ENCODE measurements at regions not wholly inside any gene's neighbourhood (a gene's known extent, or its start where the extent isn't known, plus 50 kb on each side); places are given as distances from the start of the nearest gene placed in this dataset.

DNA sequence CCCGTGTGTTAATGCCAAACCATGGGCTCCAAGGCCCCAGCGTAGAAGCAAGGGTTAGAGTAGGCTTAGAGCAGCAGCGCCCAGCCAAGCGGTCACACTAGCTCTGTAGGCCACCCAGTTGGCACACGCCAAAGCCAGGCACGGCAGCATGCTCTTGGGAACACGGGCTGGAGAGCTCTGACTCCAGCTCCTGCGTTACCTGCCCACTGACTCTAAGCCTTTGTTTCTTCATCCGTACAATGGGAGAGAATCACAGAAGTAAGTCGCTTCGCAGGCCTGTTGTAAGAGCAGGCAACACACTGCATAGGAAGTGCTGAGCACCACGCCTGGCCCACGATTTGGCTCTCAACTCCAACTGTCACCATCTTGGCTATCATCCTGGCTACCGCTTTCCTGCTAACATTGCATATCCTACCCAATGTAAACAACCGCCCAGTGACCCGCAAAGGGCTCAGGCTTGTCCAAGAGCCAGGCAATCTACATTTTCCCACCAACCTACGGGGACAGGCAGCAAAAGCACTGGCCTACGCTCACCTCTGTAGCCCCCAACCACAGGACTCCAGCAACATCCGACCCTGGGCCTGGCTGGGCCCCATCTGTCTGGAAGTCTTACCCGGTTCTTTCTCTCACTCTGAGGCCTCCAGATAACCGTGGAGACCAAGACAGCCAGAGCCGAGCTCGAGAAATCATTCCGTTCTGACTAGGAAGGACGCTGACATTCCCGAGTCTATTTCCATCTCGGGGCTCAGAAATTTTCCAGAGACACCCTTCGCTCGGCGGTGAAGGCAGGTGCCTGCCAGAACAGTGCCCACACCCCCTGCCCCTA lies 91.5 kb upstream of the ZNF507 start:
- no peaks in the 10 kb centered on the region for H3K36me3 Mint-ChIP-seq (ENCODE audit: low read depth, unreplicated experiment)
- DNase-seq (ENCODE audit: low spot score), result no peak
- TF ChIP-seq, protein P1, sequence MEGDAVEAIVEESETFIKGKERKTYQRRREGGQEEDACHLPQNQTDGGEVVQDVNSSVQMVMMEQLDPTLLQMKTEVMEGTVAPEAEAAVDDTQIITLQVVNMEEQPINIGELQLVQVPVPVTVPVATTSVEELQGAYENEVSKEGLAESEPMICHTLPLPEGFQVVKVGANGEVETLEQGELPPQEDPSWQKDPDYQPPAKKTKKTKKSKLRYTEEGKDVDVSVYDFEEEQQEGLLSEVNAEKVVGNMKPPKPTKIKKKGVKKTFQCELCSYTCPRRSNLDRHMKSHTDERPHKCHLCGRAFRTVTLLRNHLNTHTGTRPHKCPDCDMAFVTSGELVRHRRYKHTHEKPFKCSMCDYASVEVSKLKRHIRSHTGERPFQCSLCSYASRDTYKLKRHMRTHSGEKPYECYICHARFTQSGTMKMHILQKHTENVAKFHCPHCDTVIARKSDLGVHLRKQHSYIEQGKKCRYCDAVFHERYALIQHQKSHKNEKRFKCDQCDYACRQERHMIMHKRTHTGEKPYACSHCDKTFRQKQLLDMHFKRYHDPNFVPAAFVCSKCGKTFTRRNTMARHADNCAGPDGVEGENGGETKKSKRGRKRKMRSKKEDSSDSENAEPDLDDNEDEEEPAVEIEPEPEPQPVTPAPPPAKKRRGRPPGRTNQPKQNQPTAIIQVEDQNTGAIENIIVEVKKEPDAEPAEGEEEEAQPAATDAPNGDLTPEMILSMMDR (IDR thresholded peaks at IDR 0.05; ENCODE audit: unreplicated experiment), result no peak
- H3K9me3 Mint-ChIP-seq (ENCODE audit: unreplicated experiment), result no peaks in the 10 kb centered on the region
- H3K4me1 Mint-ChIP-seq (ENCODE audit: unreplicated experiment), result no peaks in the 10 kb centered on the region
- H3K27me3 Mint-ChIP-seq (ENCODE audit: unreplicated experiment), result peaks cover 3% of the 10 kb centered on the region
- H3K27ac Mint-ChIP-seq (ENCODE audit: unreplicated experiment), result no peak overlapping the region
- no peak overlapping the region for H3K4me3 Mint-ChIP-seq (ENCODE audit: unreplicated experiment)

DNA sequence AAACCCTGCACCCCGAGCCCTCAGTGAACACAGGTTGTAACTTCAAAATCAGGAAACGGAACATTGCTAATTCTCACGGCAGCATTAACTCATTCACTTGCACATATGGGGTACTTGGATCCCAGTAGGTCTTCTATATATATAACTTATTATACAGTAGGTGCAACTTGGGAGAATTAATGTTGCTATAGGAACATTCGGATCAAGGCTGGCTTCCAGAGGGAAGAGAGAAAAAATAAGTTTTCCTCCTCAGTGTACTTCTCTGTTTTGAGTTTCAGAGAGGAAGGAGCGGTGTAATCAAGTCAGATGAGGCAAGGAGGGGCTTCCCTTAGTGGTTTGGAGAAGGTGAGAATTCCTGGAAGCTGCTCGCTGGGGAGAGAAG lies 90.9 kb upstream of the ZNF507 start:
- Mint-ChIP-seq H3K4me1 (ENCODE audit: unreplicated experiment) (no peaks in the 10 kb centered on the region), H3K36me3 (ENCODE audit: low read depth, unreplicated experiment) (no peaks in the 10 kb centered on the region), H3K27ac (ENCODE audit: unreplicated experiment) (no peak overlapping the region), H3K4me3 (ENCODE audit: unreplicated experiment) (no peak overlapping the region), H3K9me3 (ENCODE audit: unreplicated experiment) (no peaks in the 10 kb centered on the region), H3K27me3 (ENCODE audit: unreplicated experiment) (peaks cover 3% of the 10 kb centered on the region)
- DNase-seq (ENCODE audit: low spot score), result no peak
- TF ChIP-seq, protein P1 (IDR thresholded peaks at IDR 0.05; ENCODE audit: unreplicated experiment), result no peak

DNA sequence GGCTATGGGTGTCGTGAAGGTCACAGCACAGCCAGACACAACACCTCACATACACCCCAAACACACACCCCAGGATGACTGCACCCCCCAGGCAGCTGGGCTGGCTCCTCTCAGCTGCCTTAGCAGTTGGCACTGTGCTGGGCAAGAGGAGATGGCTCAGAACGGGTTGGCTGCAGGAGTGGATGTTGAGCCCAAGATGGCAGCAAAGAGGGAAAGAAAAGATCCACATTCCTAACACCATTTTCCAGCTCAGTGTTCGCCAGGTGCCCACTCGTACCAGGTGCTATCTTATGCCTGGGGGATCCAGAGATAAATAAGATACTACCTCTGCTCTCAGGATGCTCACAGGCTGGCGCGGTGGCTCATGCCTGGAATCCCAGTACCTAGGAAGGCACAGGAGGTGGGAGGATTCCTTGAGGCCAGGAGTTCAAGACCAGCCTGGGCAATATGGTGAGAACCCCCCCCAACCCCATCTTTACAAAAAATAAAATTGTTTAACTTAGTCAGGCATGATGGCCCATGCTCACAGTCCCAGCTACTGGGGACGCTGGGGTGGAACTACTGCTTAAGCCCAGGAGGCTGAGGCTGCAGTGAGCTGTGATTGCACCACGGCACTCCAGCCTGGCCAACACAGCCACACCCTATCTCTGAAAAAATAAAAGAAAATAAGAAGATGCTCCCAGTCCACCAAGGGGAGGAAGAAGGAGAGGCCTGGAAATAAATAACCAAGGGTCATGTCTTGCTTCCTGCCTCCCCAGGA lies 89.7 kb upstream of the ZNF507 start:
- H3K4me3 Mint-ChIP-seq (ENCODE audit: unreplicated experiment), result no peak overlapping the region
- peaks cover 2% of the 10 kb centered on the region for H3K27me3 Mint-ChIP-seq (ENCODE audit: unreplicated experiment)
- H3K9me3 Mint-ChIP-seq (ENCODE audit: unreplicated experiment), result no peaks in the 10 kb centered on the region
- H3K4me1 Mint-ChIP-seq (ENCODE audit: unreplicated experiment), result no peaks in the 10 kb centered on the region
- TF ChIP-seq, protein P1 (IDR thresholded peaks at IDR 0.05; ENCODE audit: unreplicated experiment), result no peak
- DNase-seq (ENCODE audit: low spot score), result no peak
- H3K27ac Mint-ChIP-seq (ENCODE audit: unreplicated experiment), result no peak overlapping the region
- H3K36me3 Mint-ChIP-seq (ENCODE audit: low read depth, unreplicated experiment), result no peaks in the 10 kb centered on the region

DNA sequence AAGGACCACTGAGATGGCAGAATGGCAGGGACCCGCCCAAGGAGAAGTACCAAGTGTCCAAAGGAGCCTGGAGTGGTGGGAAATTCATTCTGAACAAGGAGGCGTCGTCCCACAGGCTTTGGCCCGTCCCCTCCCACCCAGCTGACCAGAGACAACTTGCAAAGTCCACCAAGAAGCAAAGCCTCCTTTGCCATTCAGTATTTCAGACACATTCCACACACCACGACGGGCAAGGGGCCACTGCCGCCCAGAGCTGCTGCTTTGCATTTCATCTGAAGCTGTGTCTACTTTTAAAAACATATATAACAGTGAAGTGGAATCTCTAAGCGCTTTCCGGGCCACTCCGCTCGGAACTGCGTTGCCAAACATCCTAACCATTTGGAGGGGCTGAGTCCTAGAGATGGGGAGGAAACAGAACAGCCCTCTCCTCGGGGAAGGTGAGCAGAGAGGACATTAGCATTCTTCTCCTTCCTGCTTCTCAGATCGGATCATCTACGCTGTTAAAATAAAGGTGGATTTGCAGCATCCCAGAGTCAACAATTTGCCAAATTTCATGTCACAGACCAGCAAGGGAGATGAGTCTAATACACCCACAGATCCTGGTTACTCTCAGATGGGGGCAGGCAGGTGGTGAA lies 89.0 kb upstream of the ZNF507 start:
- Mint-ChIP-seq H3K27me3 (ENCODE audit: unreplicated experiment) (peaks cover 2% of the 10 kb centered on the region), H3K27ac (ENCODE audit: unreplicated experiment) (no peak overlapping the region), H3K9me3 (ENCODE audit: unreplicated experiment) (no peaks in the 10 kb centered on the region), H3K4me3 (ENCODE audit: unreplicated experiment) (no peak overlapping the region), H3K36me3 (ENCODE audit: low read depth, unreplicated experiment) (no peaks in the 10 kb centered on the region), H3K4me1 (ENCODE audit: unreplicated experiment) (no peaks in the 10 kb centered on the region)
- no peak for DNase-seq (ENCODE audit: low spot score)
- TF ChIP-seq, protein P1 (IDR thresholded peaks at IDR 0.05; ENCODE audit: unreplicated experiment), result no peak

Measured in endothelial cell (in vitro differentiated cells).